ENCODE measurements at regions not wholly inside any gene's neighbourhood (a gene's known extent, or its start where the extent isn't known, plus 50 kb on each side); places are given as distances from the start of the nearest gene placed in this dataset.

DNA sequence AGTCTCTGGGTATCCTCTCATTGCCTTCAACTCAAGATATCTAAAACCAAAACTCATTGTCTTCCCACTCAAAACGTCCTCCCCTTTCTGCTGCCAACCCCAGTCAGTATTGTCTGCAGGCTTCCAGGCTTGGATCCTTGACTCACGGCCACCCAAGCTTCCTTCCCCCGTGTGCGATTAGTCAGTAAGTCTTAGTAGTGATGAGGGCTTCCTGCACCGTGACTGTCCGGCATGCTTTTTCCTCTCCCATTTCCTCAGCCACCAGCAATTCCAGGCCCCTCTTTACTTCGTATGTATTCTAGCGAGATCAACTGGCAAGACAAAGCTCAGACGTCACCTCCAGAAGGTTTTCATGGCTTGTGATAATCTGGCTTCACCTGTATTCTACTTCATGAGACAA is 88.6 kb upstream of the DUSP22 start:
- TF ChIP-seq TAF1 (IDR thresholded peaks at IDR 0.05; ENCODE audit: low read depth, low read length), result no peak
- TF ChIP-seq POLR2AphosphoS5 (IDR thresholded peaks at IDR 0.05; ENCODE audit: low read depth, low read length), result no peak
- no peak for TF ChIP-seq POLR2A (IDR thresholded peaks at IDR 0.05; ENCODE audit: low read depth, low read length)
- no peak for TF ChIP-seq SPI1 (IDR thresholded peaks at IDR 0.05; ENCODE audit: low read depth, low read length)
- no peak for TF ChIP-seq POU2F2 (IDR thresholded peaks at IDR 0.05; ENCODE audit: low read depth, low read length)
- no peak for TF ChIP-seq PAX5 (IDR thresholded peaks at IDR 0.05; ENCODE audit: insufficient read depth, low read length, severe bottlenecking)

Measured in GM12891 (cell line).